ENCODE measurements at regions not wholly inside any gene's neighbourhood (a gene's known extent, or its start where the extent isn't known, plus 50 kb on each side); places are given as distances from the start of the nearest gene placed in this dataset.

GRCh38 chr9:28587052-28587451, 1013.8 kb upstream of the C9orf72 start:
- Mint-ChIP-seq H3K36me3 (ENCODE audit: unreplicated experiment) (no peaks in the 10 kb centered on the region), H3K27me3 (ENCODE audit: unreplicated experiment) (no peaks in the 10 kb centered on the region), H3K4me3 (ENCODE audit: unreplicated experiment) (no peak overlapping the region), H3K9me3 (ENCODE audit: unreplicated experiment) (no peaks in the 10 kb centered on the region), H3K27ac (ENCODE audit: unreplicated experiment) (no peak overlapping the region), H3K4me1 (ENCODE audit: low read depth, unreplicated experiment) (no peaks in the 10 kb centered on the region)
- no peak for DNase-seq
- no peak for TF ChIP-seq CTCF (IDR thresholded peaks at IDR 0.05; ENCODE audit: partially characterized antibody, unreplicated experiment)

- no peak for TF ChIP-seq CTCF (IDR thresholded peaks at IDR 0.05; ENCODE audit: partially characterized antibody, unreplicated experiment)
- DNase-seq, result no peak
- Mint-ChIP-seq H3K27me3 (ENCODE audit: unreplicated experiment) (peaks cover 2% of the 10 kb centered on the region), H3K4me1 (ENCODE audit: low read depth, unreplicated experiment) (peaks cover 6% of the 10 kb centered on the region), H3K36me3 (ENCODE audit: unreplicated experiment) (no peaks in the 10 kb centered on the region), H3K4me3 (ENCODE audit: unreplicated experiment) (no peak overlapping the region), H3K27ac (ENCODE audit: unreplicated experiment) (no peak overlapping the region), H3K9me3 (ENCODE audit: unreplicated experiment) (no peaks in the 10 kb centered on the region)
These were observed 1025.1 kb upstream of the C9orf72 start for GRCh38 chr9:28598408-28598807.

GRCh38 chr9:28600226-28600625, 1026.9 kb upstream of the C9orf72 start:
- no peak for TF ChIP-seq CTCF (IDR thresholded peaks at IDR 0.05; ENCODE audit: partially characterized antibody, unreplicated experiment)
- H3K9me3 Mint-ChIP-seq (ENCODE audit: unreplicated experiment), result no peaks in the 10 kb centered on the region

GRCh38 chr9:28607843-28608242, 1034.6 kb upstream of the C9orf72 start:
- H3K27me3 Mint-ChIP-seq (ENCODE audit: unreplicated experiment), result no peaks in the 10 kb centered on the region
- no peaks in the 10 kb centered on the region for H3K36me3 Mint-ChIP-seq (ENCODE audit: unreplicated experiment)
- no peak for TF ChIP-seq CTCF (IDR thresholded peaks at IDR 0.05; ENCODE audit: partially characterized antibody, unreplicated experiment)
- no peak overlapping the region for H3K4me3 Mint-ChIP-seq (ENCODE audit: unreplicated experiment)
- no peak overlapping the region for H3K27ac Mint-ChIP-seq (ENCODE audit: unreplicated experiment)
- no peak for DNase-seq
- no peaks in the 10 kb centered on the region for H3K4me1 Mint-ChIP-seq (ENCODE audit: low read depth, unreplicated experiment)
- H3K9me3 Mint-ChIP-seq (ENCODE audit: unreplicated experiment), result no peaks in the 10 kb centered on the region

More at GRCh38 chr9:28600226-28600625, 1026.9 kb upstream of the C9orf72 start:
- DNase-seq, result no peak
- Mint-ChIP-seq H3K4me3 (ENCODE audit: unreplicated experiment) (no peak overlapping the region), H3K27ac (ENCODE audit: unreplicated experiment) (no peak overlapping the region), H3K36me3 (ENCODE audit: unreplicated experiment) (no peaks in the 10 kb centered on the region), H3K4me1 (ENCODE audit: low read depth, unreplicated experiment) (peaks cover 6% of the 10 kb centered on the region), H3K27me3 (ENCODE audit: unreplicated experiment) (peaks cover 2% of the 10 kb centered on the region)

- no peaks in the 10 kb centered on the region for H3K27me3 Mint-ChIP-seq (ENCODE audit: unreplicated experiment)
- no peaks in the 10 kb centered on the region for H3K36me3 Mint-ChIP-seq (ENCODE audit: unreplicated experiment)
- TF ChIP-seq CTCF (IDR thresholded peaks at IDR 0.05; ENCODE audit: partially characterized antibody, unreplicated experiment), result no peak
- no peak overlapping the region for H3K27ac Mint-ChIP-seq (ENCODE audit: unreplicated experiment)
- H3K4me1 Mint-ChIP-seq (ENCODE audit: low read depth, unreplicated experiment), result no peaks in the 10 kb centered on the region
- H3K9me3 Mint-ChIP-seq (ENCODE audit: unreplicated experiment), result no peaks in the 10 kb centered on the region
- no peak for DNase-seq
- no peak overlapping the region for H3K4me3 Mint-ChIP-seq (ENCODE audit: unreplicated experiment)
These were observed 1037.1 kb upstream of the C9orf72 start for GRCh38 chr9:28610339-28610738.
